HepG2 (cell line): ENCODE measurements at regions not wholly inside any gene's neighbourhood (a gene's known extent, or its start where the extent isn't known, plus 50 kb on each side); places are given as distances from the start of the nearest gene placed in this dataset.

Experiments
- ATAC-seq: fragments of 200-7000 bp; cut with Tn5 transposase; 3 replicates; pipeline ENCODE4 v1.9.1; 2020; ENCODE audit warnings: mild to moderate bottlenecking, moderate library complexity
- BruUV-seq: library from RNA; stranded (reverse); fragments of 400-500 nt; replicated peaks from 2 replicates; lab custom pipeline; 2021; lab: Mats Ljungman, UMichigan
- CTCF ChIA-PET: fragments of 300-600 bp; formaldehyde crosslinking; extraction: SDS; loops from one replicate; lab custom pipeline; 2021; ENCODE audit warnings: low total read pairs, inconsistent platforms, low intra/inter-chr PET ratio; lab: Yijun Ruan, JAX
- POLR2A ChIA-PET: fragments of 350-600 bp; sonication (Branson Sonifier 250); formaldehyde crosslinking; loops from one replicate; lab custom pipeline; 2020; ENCODE audit warnings: antibody characterized with exemption, inconsistent platforms; lab: Yijun Ruan, JAX
- DNase-seq: peaks from one replicate; pipeline ENCODE4 v3.0.0-alpha.2; 2015; ENCODE audit warnings: low spot score
- FAIRE-seq: peaks from 3 replicates; lab custom pipeline; 2011; peaks lifted over from hg19 to GRCh38; lab: Jason Lieb, UNC
- H2AFZ ChIP-seq: one replicate; pipeline ENCODE4 v1.6.1; 2011; ENCODE audit warnings: low read length, inconsistent platforms
- H3K27ac ChIP-seq: fragments of 300-600 bp; 3 replicates; pipeline ENCODE4 v1.8.0; 2011; ENCODE audit warnings: mixed run types, mild to moderate bottlenecking, mixed read lengths, low read length, inconsistent platforms; ENCODE audit not compliant: insufficient read depth; ENCODE audit errors: extremely low read length
- H3K27me3 ChIP-seq, 2 experiments: fragments of 200-600 bp in 1 of 2; 2 replicates in 1 of 2; 3 replicates in 1 of 2; pipeline versions ENCODE4 v1.6.0 to v1.8.0; 2011; ENCODE audit warnings: low read length in 2 of 2, mild to moderate bottlenecking in 2 of 2, moderate library complexity in 2 of 2, inconsistent platforms in 1 of 2; ENCODE audit not compliant: insufficient read depth in 2 of 2, control insufficient read depth in 1 of 2
- H3K36me3 ChIP-seq, 2 experiments: fragments of 200-600 bp in 1 of 2; replicated peaks in 1 of 2; 2 replicates in 1 of 2; 3 replicates in 1 of 2; pipeline versions ENCODE4 v1.5.1 to v1.8.0; 2011; ENCODE audit warnings: low read length in 2 of 2, inconsistent platforms in 1 of 2; ENCODE audit not compliant: insufficient read depth in 2 of 2, control insufficient read depth in 1 of 2
- H3K4me1 ChIP-seq: 2 replicates; pipeline ENCODE4 v1.5.1; 2012; ENCODE audit warnings: low read length, inconsistent platforms; ENCODE audit not compliant: insufficient read depth
- H3K4me2 ChIP-seq: 2 replicates; pipeline ENCODE4 v1.6.0; 2011; ENCODE audit warnings: low read depth, low read length, inconsistent platforms
- H3K4me3 ChIP-seq, 3 experiments: fragments of 200-600 bp in 1 of 3; sonication (generic), shearing (Covaris generic) in 1 of 3; replicated peaks in 1 of 3; 2 replicates each; pipeline ENCODE4 v1.5.1; 2011 to 2016; ENCODE audit warnings: low read length in 3 of 3, inconsistent platforms in 2 of 3, low read depth in 2 of 3, mild to moderate bottlenecking in 2 of 3, control low read depth in 1 of 3, mixed read lengths in 1 of 3; ENCODE audit not compliant: insufficient read depth in 1 of 3
- H3K79me2 ChIP-seq: one replicate; pipeline ENCODE4 v1.6.1; 2011; ENCODE audit warnings: low read length, inconsistent platforms; ENCODE audit not compliant: insufficient read depth
- H3K9ac ChIP-seq: 2 replicates; pipeline ENCODE4 v1.6.0; 2011; ENCODE audit warnings: mild to moderate bottlenecking, low read depth, low read length, inconsistent platforms; ENCODE audit not compliant: insufficient read depth
- H3K9me3 ChIP-seq: 2 replicates; pipeline ENCODE4 v1.5.1; 2012; ENCODE audit warnings: mild to moderate bottlenecking, low read length
- H4K20me1 ChIP-seq: 2 replicates; pipeline ENCODE4 v1.6.0; 2011; ENCODE audit warnings: inconsistent platforms, mild to moderate bottlenecking, low read length, moderate library complexity; ENCODE audit not compliant: insufficient read depth
- CAMTA2 ChIP-seq: sonication (generic); formaldehyde crosslinking; IDR thresholded peaks from 2 replicates; pipeline ENCODE4 v1.4.0; 2020; ENCODE audit warnings: mild to moderate bottlenecking, missing genetic modification reagents, borderline replicate concordance
- GATAD1 ChIP-seq: IDR thresholded peaks from 2 replicates; pipeline ENCODE4 v1.6.1; 2016; ENCODE audit warnings: missing genetic modification reagents, missing compliant biosample characterization
- KMT2B ChIP-seq: IDR thresholded peaks from 2 replicates; pipeline ENCODE4 v1.6.1; 2016; ENCODE audit warnings: missing genetic modification reagents, missing compliant biosample characterization
- ZNF12 ChIP-seq: sonication (generic); formaldehyde crosslinking; IDR thresholded peaks from 2 replicates; pipeline ENCODE4 v1.5.0; 2020; ENCODE audit warnings: missing genetic modification reagents
- ZNF17 ChIP-seq: sonication (generic); formaldehyde crosslinking; IDR thresholded peaks from 2 replicates; pipeline ENCODE4 v1.5.0; 2020; ENCODE audit warnings: mild to moderate bottlenecking, missing genetic modification reagents
- ZNF432 ChIP-seq: sonication (generic); formaldehyde crosslinking; IDR thresholded peaks from 2 replicates; pipeline ENCODE4 v1.5.0; 2020; ENCODE audit warnings: missing genetic modification reagents, mild to moderate bottlenecking, borderline replicate concordance
- ZNF678 ChIP-seq: sonication (generic); formaldehyde crosslinking; IDR thresholded peaks from 2 replicates; pipeline ENCODE4 v1.4.0; 2020; ENCODE audit warnings: mild to moderate bottlenecking, missing genetic modification reagents
- WGBS: methylation state at CpG from one replicate; pipeline ENCODE4 v1.1.6; 2017; ENCODE audit warnings: low lambda C conversion rate; 5-methylcytosine and 5-hydroxymethylcytosine counted together
- in situ Hi-C: cut with HindIII; loops from 2 replicates; pipeline ENCODE4 v1.10.0; 2017; ENCODE audit warnings: low pct_unique_long_range_greater_than_20kb; ENCODE audit not compliant: extremely low pct_ligation_motif_present
- intact Hi-C: fragments of 100-400 bp; cut with micrococcal nuclease; formaldehyde crosslinking; loops from one replicate; pipeline ENCODE4 v1.10.0; 2022; ENCODE audit not compliant: unreplicated experiment
- TF ChIP-seq, protein P1 (sequence below): sonication (generic); formaldehyde crosslinking; IDR thresholded peaks from 2 replicates; pipeline ENCODE4 v1.5.0; 2020; ENCODE audit warnings: missing genetic modification reagents, mild to moderate bottlenecking, borderline replicate concordance
- TF ChIP-seq, protein P2 (sequence below): IDR thresholded peaks from 2 replicates; pipeline ENCODE4 v1.6.1; 2016; ENCODE audit warnings: low read depth, missing genetic modification reagents, missing compliant biosample characterization

DNA sequence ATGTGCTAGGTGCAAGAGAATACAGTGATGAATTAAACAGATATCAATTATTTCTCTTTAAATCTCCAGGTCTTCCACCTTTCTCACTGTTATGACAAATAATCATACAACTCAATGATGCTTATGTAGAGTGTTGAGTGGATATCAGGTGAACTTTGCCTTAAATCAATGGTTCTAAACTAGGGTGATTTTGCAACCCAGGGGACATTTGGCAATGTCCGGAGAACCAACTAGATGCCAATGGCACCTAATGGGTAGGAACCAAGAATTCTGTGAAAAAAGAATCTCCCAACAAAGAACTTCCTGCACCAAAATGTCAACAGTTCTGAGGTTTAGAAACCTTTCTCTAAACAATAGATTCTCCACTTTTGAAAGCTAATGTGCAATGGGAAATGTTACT is 52.0 kb upstream of the GDNF start:
- DNase-seq (no peak), ATAC-seq (no peak)
- no peaks in the 10 kb centered on the region for H4K20me1 ChIP-seq
- in situ Hi-C loops, result no loop called here
- no peak overlapping the region for H3K9ac ChIP-seq
- no peak overlapping the region for H2AFZ ChIP-seq
- no peaks in the 10 kb centered on the region for H3K9me3 ChIP-seq
- no peaks in the 10 kb centered on the region for H3K36me3 ChIP-seq
- H3K27me3 ChIP-seq, result peaks cover 0 to 19% of the 10 kb centered on the region in 2 experiments; a peak in 3 of 5 replicates
- no TSS peak for BruUV-seq
- H3K27ac ChIP-seq, result no peak overlapping the region
- no peak overlapping the region for H3K4me2 ChIP-seq
- TF ChIP-seq ZNF432 (no peak), CAMTA2 (no peak), ZNF678 (CRISPR knock-in tag) (no peak), GATAD1 (CRISPR knock-in tag) (no peak), KMT2B (CRISPR knock-in tag) (no peak), ZNF12 (CRISPR knock-in tag) (no peak), ZNF17 (CRISPR knock-in tag) (no peak)
- TF ChIP-seq, protein P1, sequence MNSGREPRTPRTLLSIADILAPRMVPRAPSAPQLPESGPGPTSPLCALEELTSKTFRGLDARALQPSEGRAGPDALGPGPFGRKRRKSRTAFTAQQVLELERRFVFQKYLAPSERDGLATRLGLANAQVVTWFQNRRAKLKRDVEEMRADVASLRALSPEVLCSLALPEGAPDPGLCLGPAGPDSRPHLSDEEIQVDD (CRISPR knock-in tag), result no peak
- TF ChIP-seq, protein P2, sequence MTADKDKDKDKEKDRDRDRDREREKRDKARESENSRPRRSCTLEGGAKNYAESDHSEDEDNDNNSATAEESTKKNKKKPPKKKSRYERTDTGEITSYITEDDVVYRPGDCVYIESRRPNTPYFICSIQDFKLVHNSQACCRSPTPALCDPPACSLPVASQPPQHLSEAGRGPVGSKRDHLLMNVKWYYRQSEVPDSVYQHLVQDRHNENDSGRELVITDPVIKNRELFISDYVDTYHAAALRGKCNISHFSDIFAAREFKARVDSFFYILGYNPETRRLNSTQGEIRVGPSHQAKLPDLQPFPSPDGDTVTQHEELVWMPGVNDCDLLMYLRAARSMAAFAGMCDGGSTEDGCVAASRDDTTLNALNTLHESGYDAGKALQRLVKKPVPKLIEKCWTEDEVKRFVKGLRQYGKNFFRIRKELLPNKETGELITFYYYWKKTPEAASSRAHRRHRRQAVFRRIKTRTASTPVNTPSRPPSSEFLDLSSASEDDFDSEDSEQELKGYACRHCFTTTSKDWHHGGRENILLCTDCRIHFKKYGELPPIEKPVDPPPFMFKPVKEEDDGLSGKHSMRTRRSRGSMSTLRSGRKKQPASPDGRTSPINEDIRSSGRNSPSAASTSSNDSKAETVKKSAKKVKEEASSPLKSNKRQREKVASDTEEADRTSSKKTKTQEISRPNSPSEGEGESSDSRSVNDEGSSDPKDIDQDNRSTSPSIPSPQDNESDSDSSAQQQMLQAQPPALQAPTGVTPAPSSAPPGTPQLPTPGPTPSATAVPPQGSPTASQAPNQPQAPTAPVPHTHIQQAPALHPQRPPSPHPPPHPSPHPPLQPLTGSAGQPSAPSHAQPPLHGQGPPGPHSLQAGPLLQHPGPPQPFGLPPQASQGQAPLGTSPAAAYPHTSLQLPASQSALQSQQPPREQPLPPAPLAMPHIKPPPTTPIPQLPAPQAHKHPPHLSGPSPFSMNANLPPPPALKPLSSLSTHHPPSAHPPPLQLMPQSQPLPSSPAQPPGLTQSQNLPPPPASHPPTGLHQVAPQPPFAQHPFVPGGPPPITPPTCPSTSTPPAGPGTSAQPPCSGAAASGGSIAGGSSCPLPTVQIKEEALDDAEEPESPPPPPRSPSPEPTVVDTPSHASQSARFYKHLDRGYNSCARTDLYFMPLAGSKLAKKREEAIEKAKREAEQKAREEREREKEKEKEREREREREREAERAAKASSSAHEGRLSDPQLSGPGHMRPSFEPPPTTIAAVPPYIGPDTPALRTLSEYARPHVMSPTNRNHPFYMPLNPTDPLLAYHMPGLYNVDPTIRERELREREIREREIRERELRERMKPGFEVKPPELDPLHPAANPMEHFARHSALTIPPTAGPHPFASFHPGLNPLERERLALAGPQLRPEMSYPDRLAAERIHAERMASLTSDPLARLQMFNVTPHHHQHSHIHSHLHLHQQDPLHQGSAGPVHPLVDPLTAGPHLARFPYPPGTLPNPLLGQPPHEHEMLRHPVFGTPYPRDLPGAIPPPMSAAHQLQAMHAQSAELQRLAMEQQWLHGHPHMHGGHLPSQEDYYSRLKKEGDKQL, result no peak
- TF ChIP-seq, all 625 proteins: peak for 0
- ChIA-PET CTCF (no interaction called here), POLR2A (interaction anchor here (0.8 kb wide), 1 partner anchor 8 kb away, joined by 3 read pairs; no protein-coding TSS in a partner anchor)
- H3K79me2 ChIP-seq, result no peaks in the 10 kb centered on the region
- no peak for FAIRE-seq
- H3K4me3 ChIP-seq, result no peak overlapping the region
- intact Hi-C loops, result no loop called here
- no peaks in the 10 kb centered on the region for H3K4me1 ChIP-seq
- WGBS, result 0% methylated on average over 1 of the region's 1 CpG
